Endothelial cell of umbilical vein (primary cell): ENCODE measurements at regions not wholly inside any gene's neighbourhood (a gene's known extent, or its start where the extent isn't known, plus 50 kb on each side); places are given as distances from the start of the nearest gene placed in this dataset.

Source experiments
- BruUV-seq: library from RNA; stranded (reverse); fragments of 400-500 nt; replicated peaks from 2 replicates; lab custom pipeline; 2021; lab: Mats Ljungman, UMichigan
- CTCF ChIA-PET: fragments of 300-600, 350-600 bp; sonication (Branson Sonifier 250); formaldehyde crosslinking; loops from one replicate; lab custom pipeline; 2021; ENCODE audit warnings: antibody characterized with exemption, inconsistent platforms; lab: Charles Lee
- POLR2A ChIA-PET: fragments of 300-600, 350-600 bp; sonication (Branson Sonifier 250); formaldehyde crosslinking; loops from one replicate; lab custom pipeline; 2021; ENCODE audit warnings: antibody characterized with exemption, inconsistent platforms; lab: Charles Lee
- DNase-seq: peaks from one replicate; pipeline ENCODE4 v3.0.0-alpha.2; 2011; ENCODE audit warnings: low read depth, low spot score
- FAIRE-seq: peaks from 2 replicates; lab custom pipeline; 2011; peaks lifted over from hg19 to GRCh38; lab: Jason Lieb, UNC
- H2AFZ ChIP-seq: 2 replicates; pipeline ENCODE4 v1.6.0; 2012; ENCODE audit warnings: low read depth, low read length, control low read depth, inconsistent platforms
- H3K27ac ChIP-seq: 2 replicates; pipeline ENCODE4 v1.5.1; 2011; ENCODE audit warnings: low read depth, mild to moderate bottlenecking, control low read depth, low read length, moderate library complexity; ENCODE audit not compliant: insufficient read depth
- H3K27me3 ChIP-seq, 2 experiments: 2 replicates each; pipeline versions ENCODE4 v1.6.0 to v1.6.1; 2011; ENCODE audit warnings: low read length in 2 of 2, mixed read lengths in 1 of 2; ENCODE audit not compliant: control insufficient read depth in 2 of 2, insufficient read depth in 2 of 2
- H3K36me3 ChIP-seq, 2 experiments: 2 replicates in 1 of 2; 3 replicates in 1 of 2; pipeline ENCODE4 v1.5.1; 2011; ENCODE audit warnings: low read length in 2 of 2, mild to moderate bottlenecking in 1 of 2, moderate library complexity in 1 of 2; ENCODE audit not compliant: control insufficient read depth in 2 of 2, insufficient read depth in 2 of 2; ENCODE audit errors: extremely low read depth in 1 of 2
- H3K4me1 ChIP-seq: 3 replicates; pipeline ENCODE4 v1.5.1; 2011; ENCODE audit warnings: mild to moderate bottlenecking, low read length; ENCODE audit not compliant: control insufficient read depth, insufficient read depth; ENCODE audit errors: extremely low read depth
- H3K4me2 ChIP-seq: 2 replicates; pipeline ENCODE4 v1.6.1; 2011; ENCODE audit warnings: low read length, control low read depth, mixed read lengths; ENCODE audit not compliant: insufficient read depth
- H3K4me3 ChIP-seq, 3 experiments: fragments of 200-600 bp in 1 of 3; sonication (generic), shearing (Covaris generic) in 1 of 3; replicated peaks in 1 of 3; 2 replicates each; pipeline ENCODE4 v1.5.1; 2011 to 2016; ENCODE audit warnings: control low read depth in 3 of 3, low read length in 3 of 3, mild to moderate bottlenecking in 2 of 3, inconsistent platforms in 1 of 3, low read depth in 1 of 3, moderate library complexity in 1 of 3; ENCODE audit not compliant: insufficient read depth in 1 of 3
- H3K79me2 ChIP-seq: 2 replicates; pipeline ENCODE4 v1.6.0; 2012; ENCODE audit warnings: low read length, inconsistent platforms; ENCODE audit not compliant: control insufficient read depth, insufficient read depth
- H3K9ac ChIP-seq: replicated peaks from 2 replicates; pipeline ENCODE3; 2011; ENCODE audit warnings: low read length, control low read depth; ENCODE audit not compliant: insufficient read depth; ENCODE audit errors: extremely low read depth
- H3K9me1 ChIP-seq: replicated peaks from 3 replicates; pipeline ENCODE4 v1.6.0; 2011; ENCODE audit warnings: mild to moderate bottlenecking, low read length; ENCODE audit not compliant: control insufficient read depth, insufficient read depth; ENCODE audit errors: extremely low read depth
- H3K9me3 ChIP-seq: replicated peaks from 2 replicates; pipeline ENCODE4 v1.5.1; 2012; ENCODE audit warnings: low read length, inconsistent platforms; ENCODE audit not compliant: control insufficient read depth, insufficient read depth
- H4K20me1 ChIP-seq: replicated peaks from 2 replicates; pipeline ENCODE3; 2011; ENCODE audit warnings: mild to moderate bottlenecking, low read length; ENCODE audit not compliant: control insufficient read depth, insufficient read depth; ENCODE audit errors: extremely low read depth
- CTCF ChIP-seq, 2 donors: IDR thresholded peaks; 1 replicate in 1 of 2; 2 replicates in 1 of 2; pipeline ENCODE4 v1.5.1; 2011; ENCODE audit warnings: low read length in 2 of 2, mild to moderate bottlenecking in 2 of 2, moderate library complexity in 2 of 2, control low read depth in 1 of 2, inconsistent platforms in 1 of 2, low read depth in 1 of 2; ENCODE audit not compliant: insufficient read depth in 1 of 2; ENCODE audit errors: extremely low read depth in 1 of 2
- FOS ChIP-seq: IDR thresholded peaks from 2 replicates; pipeline ENCODE4 v1.6.1; 2011; ENCODE audit warnings: mild to moderate bottlenecking, low read length, moderate library complexity, borderline replicate concordance; ENCODE audit not compliant: insufficient read depth
- GATA2 ChIP-seq: IDR thresholded peaks from 2 replicates; pipeline ENCODE4 v1.7.0; 2011; ENCODE audit warnings: low read depth, mild to moderate bottlenecking, moderate library complexity, mixed read lengths, low read length; ENCODE audit not compliant: insufficient read length, insufficient read depth
- MYC ChIP-seq: IDR thresholded peaks from one replicate; pipeline ENCODE4 v1.6.1; 2011; ENCODE audit warnings: mild to moderate bottlenecking, low read depth, low read length
- POLR2A ChIP-seq: IDR thresholded peaks from 2 replicates; pipeline ENCODE4 v1.6.1; 2012; ENCODE audit warnings: low read depth, mild to moderate bottlenecking, control low read depth, low read length
- POLR2AphosphoS5 ChIP-seq: IDR thresholded peaks from 2 replicates; pipeline ENCODE4 v1.6.1; 2012; ENCODE audit warnings: low read depth, mild to moderate bottlenecking, control low read depth, low read length, moderate library complexity; ENCODE audit not compliant: insufficient read depth
- dilution Hi-C: fragments of 300-500 bp; cut with MboI; formaldehyde crosslinking; loops from one replicate; pipeline ENCODE4 v1.15.0; 2019; ENCODE audit warnings: low sequenced_read_pairs; ENCODE audit not compliant: extremely low pct_ligation_motif_present
- intact Hi-C: fragments of 100-400 bp; cut with micrococcal nuclease; formaldehyde crosslinking; loops from one replicate; pipeline ENCODE4 v1.10.0; 2022
- TF ChIP-seq, protein P1 (sequence below): IDR thresholded peaks from 2 replicates; pipeline ENCODE4 v1.6.1; 2011; ENCODE audit not compliant: insufficient read depth, insufficient read length

DNA sequence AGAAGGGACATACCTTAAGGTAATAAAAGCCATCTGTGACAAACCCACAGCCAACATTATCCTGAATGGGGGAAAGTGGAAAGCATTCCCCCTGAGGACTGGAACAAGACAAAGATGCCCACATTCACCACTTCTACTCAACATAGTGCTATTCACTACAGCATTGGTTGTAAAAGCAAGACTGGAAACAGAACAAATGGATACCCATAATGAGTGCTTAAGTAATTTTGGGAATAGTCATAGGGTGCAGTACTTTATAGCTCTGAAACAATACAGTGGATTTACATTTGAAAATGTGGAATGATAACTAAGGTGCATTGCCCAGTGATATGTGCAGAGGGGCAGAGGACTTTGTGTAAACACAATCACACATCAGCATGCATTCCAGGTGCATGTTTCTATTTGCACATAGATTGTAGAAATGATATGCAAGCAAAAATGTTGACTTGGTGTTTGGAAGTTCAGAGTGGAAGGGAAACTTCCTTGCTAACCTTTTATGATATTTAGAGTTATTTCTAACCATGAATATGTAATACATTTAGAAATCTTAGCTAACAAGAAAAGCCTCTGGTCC is 112.3 kb downstream of the IGLL1 start:
- Histone ChIP-seq H3K9ac (no peak overlapping the region), H3K4me2 (no peak overlapping the region), H3K79me2 (no peaks in the 10 kb centered on the region), H3K9me1 (no peaks in the 10 kb centered on the region), H3K9me3 (no peaks in the 10 kb centered on the region), H2AFZ (no peak overlapping the region), H3K4me1 (no peaks in the 10 kb centered on the region), H3K27me3 (peaks cover 2% of the 10 kb centered on the region in 2 experiments), H3K36me3 (no peaks in the 10 kb centered on the region), H4K20me1 (no peaks in the 10 kb centered on the region), H3K4me3 (no peak overlapping the region), H3K27ac (no peak overlapping the region)
- FAIRE-seq (no peak), DNase-seq (no peak)
- dilution Hi-C loops: no loop called here
- BruUV-seq: no TSS peak
- POLR2A ChIA-PET: no interaction called here
- intact Hi-C loops: no loop called here
- CTCF ChIA-PET: no interaction called here
- TF ChIP-seq CTCF (IDR thresholded peaks at IDR 0.05; ENCODE audit: extremely low read depth in 1 of 2, insufficient read depth in 1 of 2, low read depth in 1 of 2, low read length in 2 of 2) (no peak), FOS (no peak), POLR2AphosphoS5 (no peak), MYC (no peak), GATA2 (no peak), POLR2A (no peak)
- TF ChIP-seq, protein P1, sequence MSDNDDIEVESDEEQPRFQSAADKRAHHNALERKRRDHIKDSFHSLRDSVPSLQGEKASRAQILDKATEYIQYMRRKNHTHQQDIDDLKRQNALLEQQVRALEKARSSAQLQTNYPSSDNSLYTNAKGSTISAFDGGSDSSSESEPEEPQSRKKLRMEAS: no peak
